HG02884 (cell line): ENCODE measurements at regions not wholly inside any gene's neighbourhood (a gene's known extent, or its start where the extent isn't known, plus 50 kb on each side); places are given as distances from the start of the nearest gene placed in this dataset.
A peak's percentile ranks its signal among the peaks of the same experiment; 100 is the strongest.
"Not testable (repeated sequence)": the region's sequence is repeated elsewhere in the genome, so short reads cannot be mapped to it uniquely, and the experiment has no call there.

Experiments
- ATAC-seq: cut with Tn5 transposase; IDR thresholded peaks from one replicate; pipeline ENCODE4 v1.9.1; 2021; ENCODE audit warnings: mild to moderate bottlenecking, moderate library complexity; ENCODE audit not compliant: unreplicated experiment

GRCh38 chr13:111064661-111065060, 50.4 kb upstream of the ARHGEF7 start:
- no peak for ATAC-seq

- ATAC-seq, result no peak
Observed at GRCh38 chr13:111062966-111063365, 52.1 kb upstream of the ARHGEF7 start.

- no peak for ATAC-seq
Observed at GRCh38 chr13:111062305-111062704, 52.8 kb upstream of the ARHGEF7 start.

- no peak for ATAC-seq
Observed at GRCh38 chr13:111061358-111062045, 53.6 kb upstream of the ARHGEF7 start.

- ATAC-seq, result no peak
Observed at GRCh38 chr13:111060237-111060919, 54.7 kb upstream of the ARHGEF7 start.

- no peak for ATAC-seq
Observed at GRCh38 chr13:111058796-111059506, 56.2 kb upstream of the ARHGEF7 start.

GRCh38 chr13:111058339-111058738, 56.8 kb upstream of the ARHGEF7 start:
- ATAC-seq, result not testable (repeated sequence)

GRCh38 chr13:111051726-111052232, 63.3 kb upstream of the ARHGEF7 start:
- ATAC-seq, result not testable (repeated sequence)

- ATAC-seq, result no peak
Observed at GRCh38 chr13:111051041-111051725, 63.9 kb upstream of the ARHGEF7 start.

GRCh38 chr13:111050539-111050879, 64.6 kb upstream of the ARHGEF7 start:
- no peak for ATAC-seq

- ATAC-seq, result no peak
Observed at GRCh38 chr13:111049791-111050538, 65.1 kb upstream of the ARHGEF7 start.

- no peak for ATAC-seq
Observed at GRCh38 chr13:111048387-111048786, 66.7 kb upstream of the ARHGEF7 start.

- ATAC-seq, result no peak
Observed at GRCh38 chr13:111047326-111047725, 67.8 kb upstream of the ARHGEF7 start.

GRCh38 chr13:111046590-111047141, 68.4 kb upstream of the ARHGEF7 start:
- ATAC-seq, result peak; percentile 53

GRCh38 chr13:111045170-111045569, 69.9 kb upstream of the ARHGEF7 start:
- no peak for ATAC-seq

GRCh38 chr13:111044087-111044830, 70.9 kb upstream of the ARHGEF7 start:
- ATAC-seq, result no peak

GRCh38 chr13:111043575-111043982, 71.5 kb upstream of the ARHGEF7 start:
- ATAC-seq, result no peak

GRCh38 chr13:111042661-111043226, 72.4 kb upstream of the ARHGEF7 start:
- no peak for ATAC-seq

- ATAC-seq, result no peak
Observed at GRCh38 chr13:111040830-111041229, 74.3 kb upstream of the ARHGEF7 start.
